Ishikawa (cell line): ENCODE measurements at regions not wholly inside any gene's neighbourhood (a gene's known extent, or its start where the extent isn't known, plus 50 kb on each side); places are given as distances from the start of the nearest gene placed in this dataset.

Experiments used
- CEBPB ChIP-seq: IDR thresholded peaks from 2 replicates; pipeline ENCODE4 v1.6.1; 2012
- CREB1 ChIP-seq: IDR thresholded peaks from 2 replicates; pipeline ENCODE4 v1.6.1; 2012; ENCODE audit warnings: low read depth
- EGR1 ChIP-seq: IDR thresholded peaks from 2 replicates; pipeline ENCODE4 v1.6.1; 2012
- EP300 ChIP-seq: IDR thresholded peaks from 2 replicates; pipeline ENCODE4 v1.6.1; 2012; ENCODE audit warnings: borderline replicate concordance
- FOXM1 ChIP-seq: IDR thresholded peaks from 2 replicates; pipeline ENCODE4 v1.6.1; 2012; ENCODE audit warnings: low read depth, borderline replicate concordance
- MAX ChIP-seq: IDR thresholded peaks from 2 replicates; pipeline ENCODE4 v1.6.1; 2012
- NFIC ChIP-seq: IDR thresholded peaks from 2 replicates; pipeline ENCODE4 v1.6.1; 2012
- RAD21 ChIP-seq: IDR thresholded peaks from 2 replicates; pipeline ENCODE4 v1.6.1; 2012; ENCODE audit warnings: low read depth
- REST ChIP-seq: IDR thresholded peaks from 2 replicates; pipeline ENCODE4 v1.6.1; 2012; ENCODE audit warnings: low read depth, mild to moderate bottlenecking
- TAF1 ChIP-seq: IDR thresholded peaks from 2 replicates; pipeline ENCODE4 v1.6.1; 2012; ENCODE audit warnings: low read depth, mild to moderate bottlenecking
- TCF12 ChIP-seq: IDR thresholded peaks from 2 replicates; pipeline ENCODE4 v1.6.1; 2012; ENCODE audit warnings: low read depth
- TEAD4 ChIP-seq: IDR thresholded peaks from 2 replicates; pipeline ENCODE4 v1.6.1; 2012
- USF1 ChIP-seq: IDR thresholded peaks from 2 replicates; pipeline ENCODE4 v1.6.1; 2012
- YY1 ChIP-seq: IDR thresholded peaks from 2 replicates; pipeline ENCODE4 v1.6.1; 2012; ENCODE audit warnings: low read depth
- ZBTB7A ChIP-seq: IDR thresholded peaks from 2 replicates; pipeline ENCODE4 v1.6.1; 2012; ENCODE audit warnings: low read depth

- no peak for TF ChIP-seq RAD21
- TF ChIP-seq REST, result no peak
- TF ChIP-seq TAF1, result no peak
- no peak for TF ChIP-seq TCF12
- TF ChIP-seq NFIC, result no peak
- TF ChIP-seq CEBPB, result no peak
- no peak for TF ChIP-seq EP300
- no peak for TF ChIP-seq MAX
Measured at GRCh38 chr2:12243381-12243780, 473.4 kb upstream of the TRIB2 start.

GRCh38 chr2:12244070-12244469 is 472.7 kb upstream of the TRIB2 start:
- TF ChIP-seq NFIC, result no peak
- no peak for TF ChIP-seq YY1
- TF ChIP-seq TEAD4, result no peak
- TF ChIP-seq USF1, result no peak

- TF ChIP-seq CREB1, result no peak
- no peak for TF ChIP-seq REST
- TF ChIP-seq USF1, result no peak
- no peak for TF ChIP-seq EP300
- no peak for TF ChIP-seq CEBPB
- no peak for TF ChIP-seq TAF1
- TF ChIP-seq MAX, result no peak
- TF ChIP-seq TCF12, result no peak
- no peak for TF ChIP-seq FOXM1
- TF ChIP-seq YY1, result no peak
- no peak for TF ChIP-seq RAD21
- TF ChIP-seq TEAD4, result no peak
- no peak for TF ChIP-seq EGR1
- TF ChIP-seq NFIC, result no peak
- TF ChIP-seq ZBTB7A, result no peak
Measured at GRCh38 chr2:12251121-12251520, 465.6 kb upstream of the TRIB2 start.

- TF ChIP-seq ZBTB7A (no peak), REST (no peak), TEAD4 (no peak), EGR1 (no peak)
Measured at GRCh38 chr2:12251749-12252148, 465.0 kb upstream of the TRIB2 start.

- no peak for TF ChIP-seq MAX
- no peak for TF ChIP-seq YY1
- TF ChIP-seq CEBPB, result no peak
- no peak for TF ChIP-seq RAD21
- no peak for TF ChIP-seq TCF12
- no peak for TF ChIP-seq TEAD4
- TF ChIP-seq EP300, result no peak
- no peak for TF ChIP-seq ZBTB7A
- no peak for TF ChIP-seq USF1
- TF ChIP-seq CREB1, result no peak
- TF ChIP-seq EGR1, result no peak
- no peak for TF ChIP-seq NFIC
- TF ChIP-seq TAF1, result no peak
- TF ChIP-seq FOXM1, result no peak
- TF ChIP-seq REST, result no peak
Measured at GRCh38 chr2:12253167-12253778, 463.5 kb upstream of the TRIB2 start.
